ENCODE measurements at regions not wholly inside any gene's neighbourhood (a gene's known extent, or its start where the extent isn't known, plus 50 kb on each side); places are given as distances from the start of the nearest gene placed in this dataset.

DNA sequence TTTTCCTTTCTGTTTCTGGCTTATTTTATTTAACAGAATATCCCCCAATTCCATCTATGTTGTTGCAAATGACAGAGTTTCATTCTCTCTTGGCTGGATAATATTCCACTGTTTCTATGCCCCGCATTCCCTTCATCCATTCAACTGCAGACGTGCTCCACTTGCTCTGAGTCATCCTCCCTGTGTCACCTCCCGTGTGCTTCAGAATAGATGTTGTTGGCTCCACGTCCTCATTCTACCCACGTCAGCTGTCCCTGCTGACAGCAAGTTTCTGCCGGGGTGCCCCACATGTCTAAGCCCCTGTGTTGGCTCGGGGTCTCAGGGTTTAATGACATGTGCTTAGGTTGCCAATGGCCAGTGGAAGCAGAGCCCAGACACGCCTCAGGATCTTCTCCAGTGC lies 1041.0 kb downstream of the UQCRFS1 start:
- Histone ChIP-seq H3K9ac (ENCODE audit: low read length) (no peak overlapping the region), H3K27me3 (replicated peaks; ENCODE audit: control insufficient read depth, insufficient read depth, low read length) (peaks cover 8% of the 10 kb centered on the region), H3K9me3 (ENCODE audit: control insufficient read depth, low read length) (peaks cover 11% of the 10 kb centered on the region), H3K4me1 (ENCODE audit: control insufficient read depth, insufficient read depth, low read length) (peaks cover 7% of the 10 kb centered on the region), H3K4me3 (ENCODE audit: low read length) (no peak overlapping the region), H3K36me3 (ENCODE audit: control insufficient read depth, insufficient read depth, low read length, severe bottlenecking) (no peaks in the 10 kb centered on the region)
- DNase-seq (ENCODE audit: low read depth), result no peak

DNA sequence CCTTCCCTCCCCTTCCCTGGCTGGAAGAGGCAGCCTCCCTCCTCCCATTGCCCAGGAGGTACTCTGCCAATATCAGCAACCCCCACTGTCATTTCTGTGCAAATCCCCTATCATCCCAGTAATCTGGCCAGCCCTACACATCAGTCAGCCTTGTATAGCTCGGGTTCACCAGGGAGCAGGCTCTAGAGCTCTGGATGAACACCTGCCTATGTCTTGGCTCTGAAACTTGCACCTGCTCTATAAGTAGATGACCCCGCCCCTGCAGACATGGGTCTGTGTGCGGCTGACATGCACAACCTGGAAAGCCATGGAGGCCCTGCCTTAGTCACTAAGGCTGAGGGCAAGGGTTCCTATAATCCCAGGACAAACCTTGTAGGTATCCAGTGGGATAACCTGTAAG lies 1042.9 kb downstream of the UQCRFS1 start:
- DNase-seq (ENCODE audit: low read depth), result no peak
- Histone ChIP-seq H3K27me3 (replicated peaks; ENCODE audit: control insufficient read depth, insufficient read depth, low read length) (peaks cover 8% of the 10 kb centered on the region), H3K4me1 (ENCODE audit: control insufficient read depth, insufficient read depth, low read length) (peaks cover 7% of the 10 kb centered on the region), H3K9ac (ENCODE audit: low read length) (no peak overlapping the region), H3K36me3 (ENCODE audit: control insufficient read depth, insufficient read depth, low read length, severe bottlenecking) (no peaks in the 10 kb centered on the region), H3K9me3 (ENCODE audit: control insufficient read depth, low read length) (no peaks in the 10 kb centered on the region), H3K4me3 (ENCODE audit: low read length) (no peak overlapping the region)

DNA sequence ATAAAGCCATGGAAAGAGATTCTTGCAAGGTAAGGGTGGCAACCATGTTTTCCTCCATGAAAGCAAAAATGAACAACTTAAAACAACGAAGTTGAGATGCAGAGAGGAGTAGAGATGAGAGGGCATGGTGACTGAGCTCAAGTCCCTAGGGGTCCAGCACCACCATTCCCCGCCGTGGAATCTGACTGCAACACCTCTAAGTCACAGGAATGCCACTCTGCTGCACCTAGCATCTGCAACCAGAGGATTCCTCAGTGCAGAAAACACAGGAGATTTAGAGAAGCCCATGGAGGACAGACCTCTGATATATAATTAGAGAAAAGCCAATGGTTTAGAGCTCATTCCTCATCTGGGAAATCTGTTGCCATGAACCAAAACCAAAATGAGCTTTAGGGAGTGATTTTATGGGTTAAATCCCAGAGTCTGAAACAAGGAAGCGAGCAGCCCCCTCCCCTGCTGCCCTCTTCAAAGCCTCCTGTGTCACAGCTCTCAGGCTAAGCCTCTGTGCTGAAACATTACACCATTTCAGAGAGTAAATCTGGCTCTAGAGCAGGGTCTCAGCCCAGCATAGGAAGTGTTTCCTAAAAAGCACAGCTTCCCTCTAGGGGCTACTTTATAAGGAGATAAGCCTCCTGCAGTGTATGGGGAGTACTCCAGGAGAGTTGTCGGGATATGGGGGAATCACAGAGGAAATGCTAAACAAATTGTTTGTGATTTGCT lies 1043.6 kb downstream of the UQCRFS1 start:
- Histone ChIP-seq H3K4me3 (ENCODE audit: low read length) (no peak overlapping the region), H3K9me3 (ENCODE audit: control insufficient read depth, low read length) (no peaks in the 10 kb centered on the region), H3K36me3 (ENCODE audit: control insufficient read depth, insufficient read depth, low read length, severe bottlenecking) (no peaks in the 10 kb centered on the region), H3K9ac (ENCODE audit: low read length) (no peak overlapping the region), H3K27me3 (replicated peaks; ENCODE audit: control insufficient read depth, insufficient read depth, low read length) (peaks cover 8% of the 10 kb centered on the region), H3K4me1 (ENCODE audit: control insufficient read depth, insufficient read depth, low read length) (peaks cover 7% of the 10 kb centered on the region)
- no peak for DNase-seq (ENCODE audit: low read depth)

DNA sequence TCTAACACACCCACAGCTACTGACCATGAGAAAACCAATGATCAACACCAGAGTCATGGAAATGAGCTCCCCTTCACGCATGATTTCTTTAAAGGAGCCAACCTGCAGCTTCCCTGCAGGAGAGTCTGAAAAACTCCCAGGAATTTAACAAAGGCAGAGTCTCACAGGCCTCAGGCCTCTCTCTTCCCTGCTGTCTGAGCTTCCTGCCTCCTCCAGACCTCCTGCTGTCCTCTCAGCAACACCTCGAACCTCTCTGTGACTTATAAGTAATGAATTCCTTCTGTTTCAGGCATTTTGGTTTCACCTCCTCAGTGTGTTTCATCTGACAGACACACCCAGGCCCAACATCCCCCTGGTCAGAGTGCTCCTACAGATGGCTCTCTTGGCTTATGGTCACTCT lies 1044.4 kb downstream of the UQCRFS1 start:
- no peak for DNase-seq (ENCODE audit: low read depth)
- Histone ChIP-seq H3K9ac (ENCODE audit: low read length) (no peak overlapping the region), H3K27me3 (replicated peaks; ENCODE audit: control insufficient read depth, insufficient read depth, low read length) (peaks cover 8% of the 10 kb centered on the region), H3K4me1 (ENCODE audit: control insufficient read depth, insufficient read depth, low read length) (peaks cover 7% of the 10 kb centered on the region), H3K4me3 (ENCODE audit: low read length) (no peak overlapping the region), H3K36me3 (ENCODE audit: control insufficient read depth, insufficient read depth, low read length, severe bottlenecking) (no peaks in the 10 kb centered on the region), H3K9me3 (ENCODE audit: control insufficient read depth, low read length) (peaks cover 2% of the 10 kb centered on the region)

DNA sequence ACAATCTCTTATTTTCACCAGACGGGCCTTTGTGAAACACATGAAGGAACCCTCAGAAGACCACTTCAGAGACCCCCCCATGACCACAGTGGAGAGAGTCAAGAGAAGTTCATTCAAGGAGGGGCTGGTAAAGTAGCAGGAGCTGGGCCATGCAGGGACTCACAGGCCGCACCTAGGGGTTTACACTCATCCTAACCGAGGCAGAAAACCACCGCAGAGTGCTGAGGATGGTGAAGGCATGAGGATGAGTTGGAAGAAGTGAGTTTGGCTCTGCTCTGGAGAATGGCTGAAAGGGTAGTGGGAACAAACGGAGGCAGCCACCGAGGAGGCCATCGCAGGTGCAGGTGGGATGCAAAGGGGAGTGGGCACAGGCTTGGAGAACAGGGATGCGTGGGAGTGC lies 1046.9 kb downstream of the UQCRFS1 start:
- Histone ChIP-seq H3K9ac (ENCODE audit: low read length) (no peak overlapping the region), H3K27me3 (replicated peaks; ENCODE audit: control insufficient read depth, insufficient read depth, low read length) (peaks cover 4% of the 10 kb centered on the region), H3K36me3 (ENCODE audit: control insufficient read depth, insufficient read depth, low read length, severe bottlenecking) (no peaks in the 10 kb centered on the region)

DNA sequence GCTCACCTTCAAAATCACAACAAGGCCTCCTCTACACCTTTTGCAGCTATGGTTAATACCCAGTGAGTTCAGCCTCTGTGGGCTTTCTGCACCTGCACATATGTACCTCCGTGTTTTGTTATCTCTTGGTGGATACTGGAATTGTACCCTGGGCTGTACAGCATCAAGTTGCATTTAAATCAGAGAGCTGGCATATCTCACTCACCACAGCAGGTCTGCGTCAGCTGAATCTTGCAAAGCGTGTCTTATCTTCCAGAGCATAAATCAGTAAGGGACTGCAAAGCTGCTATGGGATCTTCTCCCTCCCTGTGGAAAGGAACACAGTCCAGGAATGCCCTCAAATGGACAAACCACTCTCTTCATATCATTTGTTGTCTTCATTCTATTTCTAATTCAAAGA lies 1048.7 kb downstream of the UQCRFS1 start:
- Histone ChIP-seq H3K4me3 (ENCODE audit: low read length) (no peak overlapping the region), H3K4me1 (ENCODE audit: control insufficient read depth, insufficient read depth, low read length) (peaks cover under 1% of the 10 kb centered on the region), H3K36me3 (ENCODE audit: control insufficient read depth, insufficient read depth, low read length, severe bottlenecking) (no peaks in the 10 kb centered on the region), H3K27me3 (replicated peaks; ENCODE audit: control insufficient read depth, insufficient read depth, low read length) (peaks cover 4% of the 10 kb centered on the region), H3K9me3 (ENCODE audit: control insufficient read depth, low read length) (peaks cover 10% of the 10 kb centered on the region), H3K9ac (ENCODE audit: low read length) (no peak overlapping the region)
- DNase-seq (ENCODE audit: low read depth), result no peak

More for the DNA sequence above, 1046.9 kb downstream of the UQCRFS1 start:
- H3K4me3 ChIP-seq (ENCODE audit: low read length), result no peak overlapping the region
- DNase-seq (ENCODE audit: low read depth), result no peak
- H3K4me1 ChIP-seq (ENCODE audit: control insufficient read depth, insufficient read depth, low read length), result peaks cover 7% of the 10 kb centered on the region
- H3K9me3 ChIP-seq (ENCODE audit: control insufficient read depth, low read length), result peaks cover 5% of the 10 kb centered on the region

DNA sequence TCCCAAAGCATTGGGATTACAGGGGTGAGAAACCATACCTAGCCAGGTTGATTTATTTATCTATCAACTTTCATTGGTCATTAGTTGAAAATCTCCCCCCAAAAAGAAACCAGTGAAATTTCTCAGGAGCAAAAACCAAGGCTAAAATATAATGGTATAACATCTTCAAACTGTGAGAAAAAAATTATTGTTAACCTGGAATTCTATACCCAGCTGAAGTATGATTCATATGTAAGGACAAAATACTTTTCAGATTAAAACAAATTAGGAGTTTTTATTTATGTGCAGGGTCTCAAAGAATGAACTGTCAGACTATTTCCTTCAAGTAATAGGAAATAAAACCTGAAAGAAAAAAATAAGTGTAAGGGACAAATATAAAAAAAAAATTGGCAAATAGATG lies 1053.9 kb downstream of the UQCRFS1 start:
- Histone ChIP-seq H3K27me3 (replicated peaks; ENCODE audit: control insufficient read depth, insufficient read depth, low read length) (no peaks in the 10 kb centered on the region), H3K36me3 (ENCODE audit: control insufficient read depth, insufficient read depth, low read length, severe bottlenecking) (no peaks in the 10 kb centered on the region), H3K9ac (ENCODE audit: low read length) (no peak overlapping the region), H3K9me3 (ENCODE audit: control insufficient read depth, low read length) (peaks cover 12% of the 10 kb centered on the region), H3K4me3 (ENCODE audit: low read length) (no peak overlapping the region), H3K4me1 (ENCODE audit: control insufficient read depth, insufficient read depth, low read length) (no peaks in the 10 kb centered on the region)
- no peak for DNase-seq (ENCODE audit: low read depth)

DNA sequence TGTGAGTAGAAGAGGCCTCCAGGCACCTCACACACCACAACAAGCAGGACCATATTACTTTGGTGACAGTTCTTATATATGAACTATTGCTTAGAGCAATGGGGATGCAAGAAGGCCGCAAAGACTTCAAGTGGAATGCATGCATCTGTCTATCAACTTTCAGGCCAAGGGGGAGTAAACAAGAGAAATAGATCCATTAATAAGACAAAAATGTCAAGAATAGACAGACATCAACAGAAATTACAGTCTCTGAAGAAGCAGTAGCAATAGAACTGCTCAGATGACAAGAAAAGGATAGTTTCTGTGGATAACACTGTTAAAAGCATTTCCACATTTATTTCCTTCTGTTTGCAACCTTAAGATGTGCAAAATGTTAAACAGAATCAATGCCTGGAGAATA lies 1057.7 kb downstream of the UQCRFS1 start:
- H3K9me3 ChIP-seq (ENCODE audit: control insufficient read depth, low read length), result peaks cover 2% of the 10 kb centered on the region
- DNase-seq (ENCODE audit: low read depth), result no peak
- peaks cover 11% of the 10 kb centered on the region for H3K27me3 ChIP-seq (replicated peaks; ENCODE audit: control insufficient read depth, insufficient read depth, low read length)
- no peak overlapping the region for H3K4me3 ChIP-seq (ENCODE audit: low read length)
- H3K36me3 ChIP-seq (ENCODE audit: control insufficient read depth, insufficient read depth, low read length, severe bottlenecking), result no peaks in the 10 kb centered on the region
- H3K4me1 ChIP-seq (ENCODE audit: control insufficient read depth, insufficient read depth, low read length), result no peaks in the 10 kb centered on the region
- no peak overlapping the region for H3K9ac ChIP-seq (ENCODE audit: low read length)

DNA sequence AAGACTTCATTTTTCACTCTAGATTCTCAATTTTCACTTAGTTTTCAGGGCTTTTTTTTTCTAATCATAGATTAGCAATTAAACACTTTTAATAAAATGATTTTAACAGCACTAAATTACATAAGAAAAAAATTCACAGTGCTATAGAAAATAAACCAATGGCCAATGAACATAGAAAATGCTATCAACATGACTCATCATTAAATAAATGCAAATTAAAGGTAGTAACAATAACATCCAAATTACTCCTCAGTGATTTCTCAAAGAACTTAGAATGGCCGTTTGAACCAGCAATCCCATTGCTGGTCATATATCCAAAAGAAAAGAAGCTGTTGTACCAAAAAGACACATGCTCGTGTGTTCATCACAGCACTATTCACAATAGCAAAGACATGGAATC lies 1058.9 kb downstream of the UQCRFS1 start:
- no peak overlapping the region for H3K9ac ChIP-seq (ENCODE audit: low read length)
- no peak for DNase-seq (ENCODE audit: low read depth)
- H3K9me3 ChIP-seq (ENCODE audit: control insufficient read depth, low read length), result peaks cover 2% of the 10 kb centered on the region
- no peaks in the 10 kb centered on the region for H3K36me3 ChIP-seq (ENCODE audit: control insufficient read depth, insufficient read depth, low read length, severe bottlenecking)
- H3K4me3 ChIP-seq (ENCODE audit: low read length), result no peak overlapping the region
- peaks cover 1% of the 10 kb centered on the region for H3K4me1 ChIP-seq (ENCODE audit: control insufficient read depth, insufficient read depth, low read length)
- H3K27me3 ChIP-seq (replicated peaks; ENCODE audit: control insufficient read depth, insufficient read depth, low read length), result peaks cover 11% of the 10 kb centered on the region

DNA sequence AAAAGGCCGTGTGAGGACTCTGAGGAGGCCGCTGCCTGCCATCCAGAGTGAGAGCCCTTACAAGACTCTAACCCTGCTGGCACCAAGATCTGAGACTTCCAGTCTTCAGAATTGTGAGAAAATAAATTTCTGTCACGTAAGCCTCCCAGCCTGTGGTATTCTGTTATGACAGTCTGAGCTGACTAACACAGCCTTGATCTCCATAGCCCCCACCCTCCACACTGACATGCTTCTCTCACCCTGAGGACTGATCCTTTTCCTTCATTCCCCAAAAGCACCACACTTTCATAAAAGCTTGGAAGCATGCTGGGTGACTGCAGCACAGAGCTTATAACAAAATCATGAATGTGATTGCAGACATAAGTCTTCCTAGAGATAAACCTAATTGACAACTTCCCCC lies 1059.8 kb downstream of the UQCRFS1 start:
- Histone ChIP-seq H3K4me1 (ENCODE audit: control insufficient read depth, insufficient read depth, low read length) (peaks cover 4% of the 10 kb centered on the region), H3K4me3 (ENCODE audit: low read length) (no peak overlapping the region), H3K36me3 (ENCODE audit: control insufficient read depth, insufficient read depth, low read length, severe bottlenecking) (no peaks in the 10 kb centered on the region)

DNA sequence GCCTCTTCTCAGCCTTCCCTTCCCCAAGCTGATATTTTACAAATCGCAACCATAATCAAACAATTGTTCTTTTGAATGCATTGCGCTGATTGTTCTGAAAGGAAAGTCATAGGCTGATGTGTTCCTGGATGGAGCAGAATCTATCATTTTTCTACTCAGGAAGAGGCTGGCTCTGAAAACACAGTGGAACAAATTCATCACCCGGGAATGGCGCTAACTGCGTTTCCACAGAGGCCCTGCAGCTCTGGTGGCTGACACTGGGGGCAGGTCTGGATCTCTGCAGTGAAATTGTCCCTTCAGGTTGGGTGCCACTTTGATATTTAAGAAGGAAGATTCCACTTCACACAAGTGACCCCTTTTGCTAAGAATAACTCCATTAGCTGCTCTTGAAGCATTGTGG lies 1060.8 kb downstream of the UQCRFS1 start:
- no peak for DNase-seq (ENCODE audit: low read depth)
- H3K9ac ChIP-seq (ENCODE audit: low read length), result no peak overlapping the region
- H3K27me3 ChIP-seq (replicated peaks; ENCODE audit: control insufficient read depth, insufficient read depth, low read length), result peaks cover 22% of the 10 kb centered on the region
- peaks cover 4% of the 10 kb centered on the region for H3K4me1 ChIP-seq (ENCODE audit: control insufficient read depth, insufficient read depth, low read length)
- no peak overlapping the region for H3K4me3 ChIP-seq (ENCODE audit: low read length)
- no peaks in the 10 kb centered on the region for H3K36me3 ChIP-seq (ENCODE audit: control insufficient read depth, insufficient read depth, low read length, severe bottlenecking)
- H3K9me3 ChIP-seq (ENCODE audit: control insufficient read depth, low read length), result no peaks in the 10 kb centered on the region

More for the DNA sequence above, 1059.8 kb downstream of the UQCRFS1 start:
- Histone ChIP-seq H3K9me3 (ENCODE audit: control insufficient read depth, low read length) (no peaks in the 10 kb centered on the region), H3K9ac (ENCODE audit: low read length) (no peak overlapping the region), H3K27me3 (replicated peaks; ENCODE audit: control insufficient read depth, insufficient read depth, low read length) (peaks cover 13% of the 10 kb centered on the region)
- no peak for DNase-seq (ENCODE audit: low read depth)

DNA sequence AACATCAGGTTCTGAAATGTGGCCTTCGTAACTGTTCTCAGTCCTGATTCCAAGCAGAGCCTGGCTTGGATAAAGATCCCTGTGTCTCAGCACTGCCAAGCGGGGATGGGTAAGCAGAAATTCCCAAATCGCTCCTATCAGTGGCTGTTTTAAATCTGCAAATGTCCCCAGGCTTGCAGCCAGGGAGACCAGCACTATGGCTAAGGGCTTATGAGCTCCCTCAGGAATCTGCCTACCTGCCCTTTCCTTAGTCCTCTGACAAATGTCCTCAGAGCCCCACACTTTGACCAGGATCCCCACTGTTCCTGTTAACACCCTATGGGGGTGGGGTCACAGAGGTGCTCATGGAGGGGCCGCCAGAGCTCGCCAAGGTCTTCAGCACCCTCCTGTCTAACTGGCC lies 1062.8 kb downstream of the UQCRFS1 start:
- peaks cover 30% of the 10 kb centered on the region for H3K27me3 ChIP-seq (replicated peaks; ENCODE audit: control insufficient read depth, insufficient read depth, low read length)
- H3K9ac ChIP-seq (ENCODE audit: low read length), result no peak overlapping the region
- H3K4me3 ChIP-seq (ENCODE audit: low read length), result no peak overlapping the region
- no peaks in the 10 kb centered on the region for H3K36me3 ChIP-seq (ENCODE audit: control insufficient read depth, insufficient read depth, low read length, severe bottlenecking)
- no peaks in the 10 kb centered on the region for H3K9me3 ChIP-seq (ENCODE audit: control insufficient read depth, low read length)
- peaks cover 4% of the 10 kb centered on the region for H3K4me1 ChIP-seq (ENCODE audit: control insufficient read depth, insufficient read depth, low read length)
- DNase-seq (ENCODE audit: low read depth), result no peak

All from adipocyte (in vitro differentiated cells).